ENCODE measurements at regions not wholly inside any gene's neighbourhood (a gene's known extent, or its start where the extent isn't known, plus 50 kb on each side); places are given as distances from the start of the nearest gene placed in this dataset.
"Not testable (repeated sequence)": the region's sequence is repeated elsewhere in the genome, so short reads cannot be mapped to it uniquely, and the experiment has no call there.

- H3F3A ChIP-seq (ENCODE audit: insufficient read depth, low read length, poor library complexity, severe bottlenecking), result no peaks in the 10 kb centered on the region
- H2AFZ ChIP-seq (ENCODE audit: low read depth, low read length), result no peak overlapping the region
- no peak for TF ChIP-seq POLR2AphosphoS5 (IDR thresholded peaks at IDR 0.05)
- no peak for TF ChIP-seq REST (IDR thresholded peaks at IDR 0.05; ENCODE audit: borderline replicate concordance)
- no peak for TF ChIP-seq EP300 (conservative IDR thresholded peaks at IDR 0.05; ENCODE audit: poor library complexity, severe bottlenecking)
- no peak for TF ChIP-seq CTCF (IDR thresholded peaks at IDR 0.05; ENCODE audit: poor library complexity, severe bottlenecking)
- TF ChIP-seq EZH2 (IDR thresholded peaks at IDR 0.05; ENCODE audit: borderline replicate concordance, insufficient read depth, low read length, poor library complexity, severe bottlenecking), result no peak
- no peak for TF ChIP-seq MXI1 (conservative IDR thresholded peaks at IDR 0.05; ENCODE audit: poor library complexity, severe bottlenecking)
- TF ChIP-seq TAF1 (IDR thresholded peaks at IDR 0.05; ENCODE audit: low read depth), result no peak
- no peak for TF ChIP-seq RAD21 (conservative IDR thresholded peaks at IDR 0.05)
Observed at GRCh38 chr1:60841116-60842046, 241.0 kb upstream of the NFIA start.

GRCh38 chr1:60840476-60840875 is 241.9 kb upstream of the NFIA start:
- not testable (repeated sequence) for H2AFZ ChIP-seq (ENCODE audit: low read depth, low read length); H3K9ac ChIP-seq (ENCODE audit: low read length); H3K4me2 ChIP-seq (ENCODE audit: low read length); H3K9me2 ChIP-seq (ENCODE audit: insufficient read depth, low read length); H3K27me3 ChIP-seq (ENCODE audit: insufficient read depth, low read depth, low read length); H3K4me3 ChIP-seq (ENCODE audit: low read length); H3F3A ChIP-seq (ENCODE audit: insufficient read depth, low read length, poor library complexity, severe bottlenecking); H4K20me1 ChIP-seq (ENCODE audit: insufficient read depth); H3K36me3 ChIP-seq (ENCODE audit: insufficient read depth, low read length); H3K9me3 ChIP-seq (ENCODE audit: low read length); H3K27ac ChIP-seq (ENCODE audit: low read length); H3K79me2 ChIP-seq (replicated peaks; ENCODE audit: insufficient read depth, low read length)

More at GRCh38 chr1:60841116-60842046, 241.0 kb upstream of the NFIA start:
- no peak overlapping the region for H3K4me2 ChIP-seq (ENCODE audit: low read length)
- no peaks in the 10 kb centered on the region for H3K9me2 ChIP-seq (ENCODE audit: insufficient read depth, low read length)
- no peaks in the 10 kb centered on the region for H4K20me1 ChIP-seq (ENCODE audit: insufficient read depth)
- no peak overlapping the region for H3K27ac ChIP-seq (ENCODE audit: low read length)
- H3K4me3 ChIP-seq (ENCODE audit: low read length), result no peak overlapping the region
- H3K9me3 ChIP-seq (ENCODE audit: low read length), result peaks cover 3% of the 10 kb centered on the region
- H3K36me3 ChIP-seq (ENCODE audit: insufficient read depth, low read length), result no peaks in the 10 kb centered on the region
- no peaks in the 10 kb centered on the region for H3K79me2 ChIP-seq (replicated peaks; ENCODE audit: insufficient read depth, low read length)
- H3K9ac ChIP-seq (ENCODE audit: low read length), result no peak overlapping the region
- no peaks in the 10 kb centered on the region for H3K27me3 ChIP-seq (ENCODE audit: insufficient read depth, low read depth, low read length)
